ENCODE measurements at regions not wholly inside any gene's neighbourhood (a gene's known extent, or its start where the extent isn't known, plus 50 kb on each side); places are given as distances from the start of the nearest gene placed in this dataset.

- Histone ChIP-seq H3F3A (replicated peaks; ENCODE audit: low read depth) (no peaks in the 10 kb centered on the region), H3K4me1 (ENCODE audit: insufficient read depth) (no peaks in the 10 kb centered on the region), H3K27ac (ENCODE audit: low read depth) (no peak overlapping the region), H3K9me2 (ENCODE audit: insufficient read depth) (0 out of 2 replicates have a peak, but pooled peaks cover 3% of the 10 kb centered on the region), H2AFZ (no peak overlapping the region), H3K4me2 (no peak overlapping the region), H3K4me3 (no peak overlapping the region), H3K36me3 (ENCODE audit: insufficient read depth) (no peaks in the 10 kb centered on the region), H4K20me1 (replicated peaks; ENCODE audit: insufficient read depth) (no peaks in the 10 kb centered on the region), H3K79me2 (replicated peaks; ENCODE audit: insufficient read depth) (no peaks in the 10 kb centered on the region), H3K27me3 (ENCODE audit: insufficient read depth) (no peaks in the 10 kb centered on the region)
- TF ChIP-seq CREB1 (CRISPR knock-in tag; IDR thresholded peaks at IDR 0.05; ENCODE audit: low read depth) (no peak), EZH2 (IDR thresholded peaks at IDR 0.05; ENCODE audit: low read depth, unreplicated experiment) (no peak), NANOG (IDR thresholded peaks at IDR 0.05; ENCODE audit: borderline replicate concordance) (no peak), STAT1 (IDR thresholded peaks at IDR 0.05; ENCODE audit: unreplicated experiment) (no peak), CTCF (conservative IDR thresholded peaks at IDR 0.05; ENCODE audit: low read depth in 2 of 2) (no peak), ETS1 (IDR thresholded peaks at IDR 0.05) (no peak), POLR2AphosphoS5 (IDR thresholded peaks at IDR 0.05; ENCODE audit: low read depth) (no peak), ZNF462 (CRISPR knock-in tag; IDR thresholded peaks at IDR 0.05) (no peak), REST (IDR thresholded peaks at IDR 0.05; ENCODE audit: unreplicated experiment) (no peak), ZNF114 (CRISPR knock-in tag; IDR thresholded peaks at IDR 0.05) (no peak), JUNB (IDR thresholded peaks at IDR 0.05; ENCODE audit: unreplicated experiment) (no peak), EZH2phosphoT487 (IDR thresholded peaks at IDR 0.05; ENCODE audit: unreplicated experiment) (no peak), ZNF331 (CRISPR knock-in tag; IDR thresholded peaks at IDR 0.05; ENCODE audit: low read depth) (no peak)
- Mint-ChIP-seq H3K4me1 (peaks cover 6% of the 10 kb centered on the region; the same call in 2 of the 3 replicates), H3K9me3 (no peaks in the 10 kb centered on the region; the same call in 2 of the 3 replicates), H3K4me3 (no peak overlapping the region), H3K27ac (no peak overlapping the region), H3K36me3 (ENCODE audit: low read depth) (no peaks in the 10 kb centered on the region), H3K27me3 (ENCODE audit: insufficient read depth, low read depth, poor library complexity) (no peaks in the 10 kb centered on the region)
- ATAC-seq (no peak), DNase-seq (ENCODE audit: low spot score) (no peak)
These were observed 153.9 kb downstream of the PRELID2 start for GRCh38 chr5:145681216-145681615.

Measured in GM23338 (cell line).